HCT116 (cell line): ENCODE measurements at regions not wholly inside any gene's neighbourhood (a gene's known extent, or its start where the extent isn't known, plus 50 kb on each side); places are given as distances from the start of the nearest gene placed in this dataset.

ENCODE experiments used
- ATAC-seq: fragments of 200-7000 bp; cut with Tn5 transposase; 2 replicates; pipeline ENCODE4 v1.9.1; 2020; ENCODE audit warnings: mild to moderate bottlenecking, moderate library complexity
- BruUV-seq: library from RNA; stranded (reverse); fragments of 400-500 nt; replicated peaks from 2 replicates; lab custom pipeline; 2021; lab: Mats Ljungman, UMichigan
- CTCF ChIA-PET: fragments of 300-600 bp; sonication (Branson Sonifier 250); formaldehyde crosslinking; loops from one replicate; lab custom pipeline; 2021; ENCODE audit warnings: antibody characterized with exemption; lab: Charles Lee
- POLR2A ChIA-PET: fragments of 300-600, 350-600 bp; sonication (Branson Sonifier 250); formaldehyde crosslinking; loops from one replicate; lab custom pipeline; 2021; ENCODE audit warnings: antibody characterized with exemption; lab: Charles Lee
- RAD21 ChIA-PET, 2 experiments: fragments of 300-600 bp; sonication (Branson Sonifier 250); formaldehyde crosslinking; loops; one replicate each; lab custom pipeline; 2023; ENCODE audit warnings: low total read pairs in 2 of 2; ENCODE audit not compliant: uncharacterized antibody in 2 of 2, unreplicated experiment in 2 of 2, low non-redundant PET in 1 of 2; lab: Charles Lee
- DNase-seq: peaks from one replicate; pipeline ENCODE4 v3.0.0-alpha.2; 2010; ENCODE audit warnings: low read depth, low spot score
- H2AFZ ChIP-seq: fragments of 200-600 bp; shearing (Covaris generic), sonication (generic); 2 replicates; pipeline ENCODE4 v1.6.1; 2017; ENCODE audit warnings: low read depth, mixed run types, mixed read lengths, antibody characterized with exemption, low read length; ENCODE audit not compliant: poor library complexity, severe bottlenecking
- H3K27ac ChIP-seq: 2 replicates; pipeline ENCODE4 v1.5.1; 2012; ENCODE audit warnings: low read depth, low read length
- H3K27me3 ChIP-seq: fragments of 200-600 bp; sonication (generic); 2 replicates; pipeline ENCODE4 v1.6.1; 2016; ENCODE audit warnings: mixed run types, low read length, mixed read lengths; ENCODE audit not compliant: insufficient read depth
- H3K36me3 ChIP-seq, 2 experiments: fragments of 200-500 bp in 1 of 2; fragments of 200-600 bp in 1 of 2; sonication (Bioruptor generic) in 1 of 2; sonication (generic) in 1 of 2; 2 replicates each; pipeline versions ENCODE4 v1.5.1 to v1.6.1; 2014 to 2016; ENCODE audit warnings: low read length in 2 of 2, inconsistent platforms in 1 of 2, mixed read lengths in 1 of 2, mixed run types in 1 of 2; ENCODE audit not compliant: insufficient read depth in 2 of 2, control insufficient read depth in 1 of 2
- H3K4me1 ChIP-seq, 2 experiments: fragments of 200-600 bp in 1 of 2; sonication (generic) in 1 of 2; 2 replicates each; pipeline versions ENCODE4 v1.5.1 to v1.6.1; 2012 to 2017; ENCODE audit warnings: low read length in 2 of 2, inconsistent platforms in 1 of 2, mild to moderate bottlenecking in 1 of 2, mixed read lengths in 1 of 2, mixed run types in 1 of 2, moderate library complexity in 1 of 2; ENCODE audit not compliant: insufficient read depth in 2 of 2, control insufficient read depth in 1 of 2
- H3K4me2 ChIP-seq: fragments of 200-600 bp; sonication (generic); 2 replicates; pipeline ENCODE4 v1.6.1; 2017; ENCODE audit warnings: mixed run types, low read length, mixed read lengths
- H3K4me3 ChIP-seq, 2 experiments: fragments of 200-600 bp in 1 of 2; sonication (generic) in 1 of 2; replicated peaks in 1 of 2; 2 replicates each; pipeline ENCODE4 v1.5.1; 2011 to 2016; ENCODE audit warnings: low read length in 2 of 2, control low read depth in 1 of 2, low read depth in 1 of 2, mild to moderate bottlenecking in 1 of 2, mixed read lengths in 1 of 2, mixed run types in 1 of 2
- H3K79me2 ChIP-seq: fragments of 200-600 bp; sonication (generic); 2 replicates; pipeline ENCODE4 v1.6.1; 2017; ENCODE audit warnings: mild to moderate bottlenecking, mixed run types, low read length, moderate library complexity, mixed read lengths; ENCODE audit not compliant: insufficient read depth
- H3K9ac ChIP-seq: fragments of 200-600 bp; sonication (generic); 2 replicates; pipeline ENCODE4 v1.6.1; 2016; ENCODE audit warnings: low read length, mixed read lengths
- H3K9me2 ChIP-seq: fragments of 200-600 bp; sonication (generic), shearing (Covaris generic); 2 replicates; pipeline ENCODE4 v1.6.1; 2017; ENCODE audit warnings: mixed run types, mild to moderate bottlenecking, moderate library complexity; ENCODE audit not compliant: insufficient read depth
- H3K9me3 ChIP-seq, 2 experiments: fragments of 200-500 bp in 1 of 2; fragments of 200-600 bp in 1 of 2; sonication (Bioruptor generic) in 1 of 2; sonication (generic) in 1 of 2; 2 replicates each; pipeline ENCODE4 v1.6.1; 2014 to 2017; ENCODE audit warnings: low read length in 2 of 2, mixed read lengths in 2 of 2, inconsistent platforms in 1 of 2, low read depth in 1 of 2, mild to moderate bottlenecking in 1 of 2, mixed run types in 1 of 2, moderate library complexity in 1 of 2; ENCODE audit not compliant: control insufficient read depth in 1 of 2, insufficient read depth in 1 of 2
- H4K20me1 ChIP-seq: fragments of 200-600 bp; sonication (generic), shearing (Covaris generic); 2 replicates; pipeline ENCODE4 v1.6.1; 2017; ENCODE audit warnings: mixed run types, mild to moderate bottlenecking, moderate library complexity; ENCODE audit not compliant: insufficient read depth
- CTCF ChIP-seq, 3 experiments: fragments of 200-600 bp in 1 of 3; sonication (generic) in 1 of 3; IDR thresholded peaks in 2 of 3; conservative IDR thresholded peaks in 1 of 3; 2 replicates each; pipeline ENCODE4 v1.5.1; 2012 to 2017; ENCODE audit warnings: low read depth in 2 of 3, low read length in 2 of 3, antibody characterized with exemption in 1 of 3, borderline replicate concordance in 1 of 3, control low read depth in 1 of 3, mild to moderate bottlenecking in 1 of 3, mixed read lengths in 1 of 3, mixed run types in 1 of 3, moderate library complexity in 1 of 3; ENCODE audit not compliant: insufficient read depth in 1 of 3
- EGR1 ChIP-seq: IDR thresholded peaks from 2 replicates; pipeline ENCODE4 v1.6.1; 2012; ENCODE audit warnings: low read depth
- ELF1 ChIP-seq: IDR thresholded peaks from 2 replicates; pipeline ENCODE4 v1.6.1; 2012; ENCODE audit warnings: low read depth, borderline replicate concordance
- EZH2 ChIP-seq: fragments of 200-600 bp; sonication (generic); IDR thresholded peaks from 2 replicates; pipeline ENCODE4 v1.6.1; 2017; ENCODE audit warnings: antibody characterized with exemption, mixed run types
- EZH2phosphoT487 ChIP-seq: fragments of 200-600 bp; IDR thresholded peaks from 2 replicates; pipeline ENCODE4 v1.6.1; 2018; ENCODE audit warnings: antibody characterized with exemption, borderline replicate concordance
- FOSL1 ChIP-seq: IDR thresholded peaks from 2 replicates; pipeline ENCODE4 v1.6.1; 2012; ENCODE audit warnings: low read depth
- POLR2A ChIP-seq: IDR thresholded peaks from 2 replicates; pipeline ENCODE4 v1.7.0; 2011; ENCODE audit warnings: borderline replicate concordance; ENCODE audit not compliant: insufficient read depth, insufficient read length; ENCODE audit errors: extremely low read depth
- SIN3A ChIP-seq: IDR thresholded peaks from 2 replicates; pipeline ENCODE4 v1.6.1; 2012; ENCODE audit warnings: low read depth
- SP1 ChIP-seq: IDR thresholded peaks from 2 replicates; pipeline ENCODE4 v1.6.1; 2012; ENCODE audit warnings: low read depth
- SRF ChIP-seq: IDR thresholded peaks from 2 replicates; pipeline ENCODE4 v1.6.1; 2012; ENCODE audit warnings: low read depth
- TCF7L2 ChIP-seq: IDR thresholded peaks from 2 replicates; pipeline ENCODE4 v1.7.0; 2011; ENCODE audit warnings: borderline replicate concordance, inconsistent platforms; ENCODE audit not compliant: insufficient read depth, insufficient read length; ENCODE audit errors: extremely low read depth
- YY1 ChIP-seq: IDR thresholded peaks from 2 replicates; pipeline ENCODE4 v1.6.1; 2011; ENCODE audit warnings: low read length, low read depth, moderate library complexity, mild to moderate bottlenecking; ENCODE audit not compliant: insufficient replicate concordance; ENCODE audit errors: extremely low read depth
- ZBTB33 ChIP-seq: IDR thresholded peaks from 2 replicates; pipeline ENCODE4 v1.6.1; 2011; ENCODE audit warnings: mild to moderate bottlenecking, low read length, moderate library complexity; ENCODE audit not compliant: insufficient replicate concordance; ENCODE audit errors: extremely low read depth
- ZFX ChIP-seq: fragments of 450-650 bp; IDR thresholded peaks from 2 replicates; pipeline ENCODE4 v1.6.1; 2017
- intact Hi-C: fragments of 100-400 bp; cut with micrococcal nuclease; formaldehyde crosslinking; loops from 2 replicates; pipeline ENCODE4 v1.10.0; 2022
- TF ChIP-seq, protein P1 (sequence below): IDR thresholded peaks from 2 replicates; pipeline ENCODE4 v1.6.1; 2012

- Histone ChIP-seq H3K9ac (no peak overlapping the region), H3K27ac (no peak overlapping the region), H3K4me2 (no peak overlapping the region), H3K9me2 (no peaks in the 10 kb centered on the region), H4K20me1 (no peaks in the 10 kb centered on the region), H3K4me1 (no peaks in the 10 kb centered on the region), H3K36me3 (no peaks in the 10 kb centered on the region), H2AFZ (no peak overlapping the region), H3K79me2 (no peaks in the 10 kb centered on the region), H3K9me3 (no peaks in the 10 kb centered on the region), H3K4me3 (no peak overlapping the region), H3K27me3 (no peaks in the 10 kb centered on the region)
- no peak for ATAC-seq
- TF ChIP-seq SP1 (no peak), ZBTB33 (no peak), SIN3A (no peak), ZFX (no peak), YY1 (no peak), SRF (no peak), FOSL1 (no peak), ELF1 (no peak), POLR2A (no peak), CTCF (IDR thresholded peaks at IDR 0.05 in 2 of 3, conservative IDR thresholded peaks at IDR 0.05 in 1 of 3; ENCODE audit: borderline replicate concordance in 1 of 3, insufficient read depth in 1 of 3, low read depth in 2 of 3, low read length in 2 of 3) (no peak), TCF7L2 (no peak), EZH2 (no peak), EGR1 (no peak), EZH2phosphoT487 (no peak)
- TF ChIP-seq, protein P1, sequence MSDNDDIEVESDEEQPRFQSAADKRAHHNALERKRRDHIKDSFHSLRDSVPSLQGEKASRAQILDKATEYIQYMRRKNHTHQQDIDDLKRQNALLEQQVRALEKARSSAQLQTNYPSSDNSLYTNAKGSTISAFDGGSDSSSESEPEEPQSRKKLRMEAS: no peak
- no peak for DNase-seq
- intact Hi-C loops: no loop called here
- BruUV-seq: no TSS peak
- ChIA-PET RAD21 (no interaction called here), CTCF (no interaction called here), POLR2A (no interaction called here)
Measured at GRCh38 chr18:37709740-37710139, 144.1 kb upstream of the CELF4 start.
